ENCODE measurements at regions not wholly inside any gene's neighbourhood (a gene's known extent, or its start where the extent isn't known, plus 50 kb on each side); places are given as distances from the start of the nearest gene placed in this dataset.
"Not testable (repeated sequence)": the region's sequence is repeated elsewhere in the genome, so short reads cannot be mapped to it uniquely, and the experiment has no call there.

DNA sequence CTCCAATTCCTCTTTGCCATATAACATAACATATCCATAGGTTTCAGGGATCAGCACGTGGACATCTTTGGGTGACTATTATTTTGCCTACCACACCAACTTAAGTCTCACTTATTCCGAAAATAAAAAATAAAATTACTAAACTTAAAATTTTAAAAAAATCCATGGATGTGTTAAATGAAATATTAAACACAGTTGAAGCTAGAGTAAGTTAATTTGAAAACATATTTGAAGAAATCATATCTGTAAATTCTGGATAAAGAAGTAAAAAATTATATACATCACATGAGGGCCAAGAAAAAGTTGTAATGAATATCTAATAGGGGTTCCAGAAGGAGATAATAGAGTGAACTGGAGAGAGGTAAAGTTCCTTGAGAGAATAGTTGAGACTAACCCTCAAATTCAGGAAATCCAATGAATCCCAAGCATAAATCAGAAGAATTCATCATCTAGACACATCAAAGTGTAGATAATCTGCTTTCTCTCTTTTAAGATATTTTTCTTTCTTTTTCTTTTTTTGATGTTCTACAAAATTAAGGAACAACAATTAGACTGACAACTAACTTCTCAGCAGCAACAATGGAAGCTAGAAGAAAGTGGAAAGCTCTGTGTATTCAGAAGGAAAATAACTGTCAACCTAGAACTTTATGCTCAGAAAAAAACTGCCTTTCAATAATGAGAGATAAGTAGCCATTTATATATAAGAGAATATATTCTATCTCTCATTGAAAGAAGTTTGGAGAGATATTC is 147.4 kb downstream of the ABHD5 start:
- DNase-seq (ENCODE audit: low spot score): no peak

DNA sequence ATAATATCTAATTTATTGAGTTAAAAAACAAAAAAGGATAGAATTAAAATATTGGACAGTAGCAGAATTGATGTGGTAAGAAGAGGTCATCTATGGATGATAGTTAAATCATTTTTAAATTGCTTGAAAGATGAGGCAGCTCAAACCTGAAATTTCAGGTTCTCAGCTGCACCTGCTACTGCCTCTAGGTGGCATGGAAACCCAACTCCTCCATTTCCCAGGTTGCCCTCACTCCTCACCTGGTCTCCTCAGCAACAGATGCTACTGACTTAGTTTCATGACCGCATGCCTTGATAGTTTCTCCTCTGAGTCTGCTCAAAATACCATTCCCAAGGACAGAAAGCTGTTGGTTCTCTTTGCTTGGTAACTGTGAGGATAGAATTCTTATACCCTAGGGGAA is 148.1 kb downstream of the ABHD5 start:
- DNase-seq (ENCODE audit: low spot score): no peak

DNA sequence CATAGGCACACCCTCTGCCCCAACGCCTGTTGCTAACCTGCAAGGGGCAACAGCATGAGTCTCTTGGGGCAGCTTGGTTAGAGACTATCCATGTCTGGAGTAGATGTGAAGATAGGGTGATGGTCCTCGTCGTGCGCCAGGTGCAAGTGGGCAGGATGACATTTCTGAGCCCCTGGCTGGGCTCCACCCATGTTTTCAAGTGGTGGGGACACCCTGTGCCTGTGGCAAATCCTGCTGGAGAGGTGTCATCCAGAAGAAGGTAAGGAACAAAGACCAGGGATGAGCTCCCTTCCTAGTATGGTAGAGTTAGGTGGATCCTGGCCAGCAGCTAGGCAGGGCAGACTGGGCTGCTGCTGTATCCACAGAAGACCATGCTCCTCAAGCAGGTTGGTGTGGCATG is 152.6 kb downstream of the ABHD5 start:
- no peak for DNase-seq (ENCODE audit: low spot score)

DNA sequence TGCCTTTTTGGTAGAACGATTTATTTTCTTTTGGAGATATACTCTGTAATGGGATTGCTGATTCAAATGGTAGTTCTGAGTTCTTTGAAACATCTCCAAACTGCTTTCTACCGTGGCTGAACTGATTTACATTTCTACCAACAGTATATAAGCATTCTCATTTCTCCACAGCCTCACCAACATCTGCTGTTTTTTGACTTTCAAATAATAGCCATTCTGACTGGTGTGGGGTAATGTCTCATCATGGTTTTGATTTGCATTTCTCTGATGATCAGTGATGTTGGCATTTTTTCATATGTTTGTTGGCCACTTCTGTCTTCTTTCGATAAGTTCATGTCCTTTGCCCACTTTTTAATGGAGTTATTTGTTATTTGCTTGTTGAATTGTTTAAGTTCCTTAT is 154.0 kb downstream of the ABHD5 start:
- DNase-seq (ENCODE audit: low spot score): no peak

DNA sequence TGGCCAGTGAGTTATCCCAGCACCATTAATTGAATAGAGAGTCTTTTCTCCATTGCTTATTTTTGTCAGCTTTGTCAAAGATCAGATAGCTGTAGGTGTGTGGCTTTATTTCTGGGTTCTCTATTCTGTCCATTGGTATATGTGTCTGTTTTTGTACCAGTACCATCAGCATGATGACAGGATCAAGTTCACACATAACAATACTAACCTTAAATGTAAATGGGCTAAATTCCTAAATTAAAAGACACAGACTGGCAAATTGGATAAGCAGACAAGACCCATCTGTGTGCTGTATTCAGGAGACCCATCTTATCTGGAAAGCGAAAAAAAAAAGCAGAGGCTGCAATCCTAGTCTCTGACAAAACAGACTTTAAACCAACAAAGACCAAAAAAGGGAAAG is 154.8 kb downstream of the ABHD5 start:
- DNase-seq (ENCODE audit: low spot score): not testable (repeated sequence)

DNA sequence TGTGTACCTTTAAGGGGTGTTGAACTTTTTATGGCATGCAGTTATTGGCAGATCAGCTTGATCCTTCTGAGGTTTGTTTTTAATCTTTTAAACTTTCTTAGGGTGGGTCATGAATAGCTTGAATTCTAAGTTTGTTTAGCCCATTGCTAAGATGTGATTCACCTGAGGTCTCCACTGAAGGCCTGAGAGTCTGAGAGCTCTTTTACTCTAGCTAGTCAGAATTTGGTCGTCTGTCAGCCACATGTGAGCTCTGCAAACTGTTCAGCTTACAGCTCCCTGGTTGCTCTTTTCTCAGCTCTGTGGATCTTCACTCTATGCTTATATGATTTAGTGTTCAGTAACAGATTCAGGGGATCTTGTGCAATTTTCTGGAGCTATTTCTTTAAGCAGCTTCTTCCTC is 161.3 kb downstream of the ABHD5 start:
- no peak for DNase-seq (ENCODE audit: low spot score)

DNA sequence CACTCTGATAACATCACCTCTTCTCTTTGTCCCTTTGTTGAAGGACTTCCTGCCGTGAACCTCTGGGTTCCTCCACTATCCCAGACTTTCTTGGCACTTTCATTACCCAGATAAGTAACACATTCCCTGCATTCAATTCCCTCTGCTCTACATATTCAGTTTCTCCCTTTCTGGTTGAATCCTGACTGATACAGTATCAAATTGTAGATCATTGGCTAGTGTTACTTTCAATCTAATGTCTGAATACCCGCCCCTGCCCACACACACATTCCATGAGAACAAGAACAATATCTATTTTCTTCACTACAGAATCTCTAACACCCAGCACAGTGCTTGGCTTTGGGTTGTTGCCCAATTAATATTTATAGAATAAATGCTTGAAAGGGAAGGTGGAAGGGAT is 163.5 kb downstream of the ABHD5 start:
- DNase-seq (ENCODE audit: low spot score): no peak

DNA sequence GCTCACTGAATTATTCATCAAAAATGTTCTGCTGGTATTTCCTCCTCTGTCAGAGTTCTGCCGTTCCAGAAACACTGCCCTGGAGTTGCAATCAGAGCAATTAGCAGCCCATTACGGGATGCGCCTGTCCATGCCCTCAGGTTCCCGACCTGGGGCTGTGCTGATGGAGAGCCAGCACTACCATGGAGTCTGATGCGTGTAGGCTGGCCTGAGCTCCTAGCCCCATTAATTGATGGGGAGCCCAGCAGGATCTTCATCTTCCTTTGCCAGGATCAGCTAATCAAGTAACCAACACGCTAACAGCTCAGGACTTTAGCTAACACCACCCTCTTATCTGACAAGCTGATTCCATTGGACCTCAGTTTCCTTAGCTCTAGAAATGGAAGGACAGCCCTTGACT is 164.2 kb downstream of the ABHD5 start:
- DNase-seq (ENCODE audit: low spot score): no peak

DNA sequence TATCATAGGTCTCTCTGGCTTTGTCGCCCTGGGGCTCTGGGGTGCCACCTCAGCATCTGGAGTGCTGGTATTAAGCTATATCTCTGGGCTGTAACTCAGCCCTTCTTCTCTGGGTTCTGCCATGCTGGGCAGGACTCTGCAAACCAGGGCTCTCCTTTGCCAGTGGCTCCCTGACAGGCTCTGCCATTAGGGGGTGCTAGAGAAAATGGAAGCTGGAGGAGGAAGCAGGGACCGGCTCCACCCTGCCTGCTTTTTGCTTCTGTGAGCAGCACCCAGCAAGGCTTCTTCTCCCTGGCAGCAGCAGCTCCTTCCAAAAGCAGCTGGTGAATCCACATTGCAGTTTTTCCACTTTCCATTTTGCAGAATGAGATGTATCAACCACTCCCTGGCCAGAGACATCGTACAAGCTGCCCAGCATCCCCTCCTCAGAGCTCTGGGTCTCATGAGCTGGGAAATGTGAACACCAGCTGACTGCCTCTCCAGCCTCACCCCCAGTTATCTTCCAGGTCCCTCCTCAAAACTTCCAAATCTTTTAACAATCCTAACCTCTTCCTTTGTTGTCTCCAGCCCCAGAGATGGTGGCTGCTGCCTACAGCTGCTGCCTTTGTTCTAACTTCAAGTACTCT is 165.0 kb downstream of the ABHD5 start:
- peak; percentile 62 for DNase-seq (ENCODE audit: low spot score)

DNA sequence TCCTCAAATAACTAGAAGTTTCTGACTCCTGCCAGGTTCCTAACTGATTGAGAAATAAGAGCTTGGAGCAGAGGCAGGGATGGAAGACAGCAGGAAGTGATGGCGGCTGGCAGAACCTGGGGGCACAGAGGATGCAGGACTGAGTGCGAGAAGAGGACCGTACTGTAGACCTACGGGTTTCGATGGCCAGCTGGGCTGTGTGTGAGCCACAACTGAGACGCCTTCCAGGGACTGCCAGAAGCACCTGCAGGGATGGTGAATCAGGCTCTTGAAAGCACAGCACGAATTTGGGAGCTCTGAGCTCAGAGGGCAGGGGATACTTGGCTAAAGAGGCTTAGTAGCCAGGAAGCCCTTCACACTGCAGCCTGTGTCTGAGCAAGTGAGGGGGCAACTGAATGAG is 165.6 kb downstream of the ABHD5 start:
- no peak for DNase-seq (ENCODE audit: low spot score)

DNA sequence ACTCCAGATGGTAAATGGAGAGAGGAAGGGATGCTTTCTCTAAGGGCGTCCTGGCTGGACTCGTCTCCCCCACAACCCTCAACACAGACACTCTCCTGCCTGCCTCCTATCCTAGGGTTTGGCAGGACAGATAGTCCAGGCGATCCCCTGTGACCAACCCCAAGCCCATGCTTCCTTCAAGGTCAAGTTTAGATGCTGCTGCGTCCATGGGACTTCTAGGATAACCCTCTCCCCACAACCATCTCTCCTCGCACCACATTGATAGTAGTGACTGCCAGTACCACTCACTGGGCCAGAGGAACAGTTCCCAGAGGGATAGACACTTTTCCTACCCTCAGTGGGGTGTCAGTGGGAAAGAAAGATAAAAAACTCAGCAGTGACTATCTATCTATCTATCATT is 166.0 kb downstream of the ABHD5 start:
- DNase-seq (ENCODE audit: low spot score): no peak

DNA sequence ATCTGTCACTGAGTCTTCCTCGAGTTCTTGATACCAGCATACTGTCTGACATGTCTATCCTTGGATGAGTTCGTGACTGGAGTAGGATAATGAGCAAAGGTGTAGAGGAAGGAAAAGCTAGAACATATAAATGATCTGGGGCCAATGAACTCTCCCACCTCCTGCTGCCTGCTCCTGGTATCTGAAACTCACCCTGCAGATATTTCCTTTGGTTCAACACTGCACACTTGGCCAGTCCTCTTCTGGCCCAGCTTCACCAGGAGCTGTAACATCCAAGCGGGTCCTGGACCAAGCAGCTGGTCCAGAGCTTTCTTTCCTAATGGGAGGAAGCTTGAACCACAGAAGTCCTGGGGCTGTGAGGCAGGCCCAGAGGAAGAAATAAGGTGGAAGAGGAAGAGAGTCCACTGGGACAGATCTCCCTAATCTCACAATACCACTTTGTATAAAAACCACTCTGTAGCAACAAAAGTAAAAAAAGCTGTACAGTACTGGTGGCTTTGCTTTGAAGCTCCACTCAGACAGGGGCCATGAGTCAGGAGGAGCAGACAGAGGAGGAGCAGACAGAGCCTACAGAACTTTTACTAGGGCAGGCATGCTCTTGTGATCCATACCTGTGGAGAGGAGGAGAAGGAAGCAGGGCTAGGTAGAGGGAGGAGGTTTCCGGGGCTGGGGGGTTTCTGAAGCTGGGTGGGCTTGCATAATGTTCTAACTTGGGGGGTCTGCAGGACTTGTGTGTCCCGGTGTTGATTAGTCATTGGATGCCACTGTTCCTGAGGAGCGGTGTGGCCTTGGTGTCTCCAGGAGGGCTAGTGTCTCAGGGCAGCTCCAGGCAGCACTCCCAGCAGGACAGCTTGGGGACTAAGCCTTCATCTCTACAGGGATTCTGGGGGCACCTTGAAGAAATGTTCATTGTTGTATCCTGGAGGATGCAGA is 166.9 kb downstream of the ABHD5 start:
- DNase-seq (ENCODE audit: low spot score): no peak

DNA sequence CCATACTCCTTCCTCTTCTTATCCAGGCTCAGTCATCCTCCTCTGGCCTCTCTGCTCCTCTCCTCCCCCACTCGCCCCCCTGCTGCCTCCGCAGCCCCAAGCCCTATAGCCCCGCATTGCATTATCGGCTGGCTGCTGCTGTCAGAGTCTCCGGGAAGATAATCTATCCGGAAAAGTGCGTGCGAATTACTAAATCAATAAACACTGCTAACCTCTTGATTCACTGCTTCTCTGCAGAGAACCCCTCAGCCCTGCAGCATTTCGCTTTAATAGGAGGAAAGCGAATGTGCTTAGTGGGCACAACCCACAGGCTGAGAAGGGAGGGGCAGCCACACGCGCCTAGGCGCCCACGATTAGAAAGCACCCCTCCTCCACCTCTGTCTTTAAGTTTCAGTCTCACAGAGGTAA is 167.6 kb downstream of the ABHD5 start:
- DNase-seq (ENCODE audit: low spot score): no peak

DNA sequence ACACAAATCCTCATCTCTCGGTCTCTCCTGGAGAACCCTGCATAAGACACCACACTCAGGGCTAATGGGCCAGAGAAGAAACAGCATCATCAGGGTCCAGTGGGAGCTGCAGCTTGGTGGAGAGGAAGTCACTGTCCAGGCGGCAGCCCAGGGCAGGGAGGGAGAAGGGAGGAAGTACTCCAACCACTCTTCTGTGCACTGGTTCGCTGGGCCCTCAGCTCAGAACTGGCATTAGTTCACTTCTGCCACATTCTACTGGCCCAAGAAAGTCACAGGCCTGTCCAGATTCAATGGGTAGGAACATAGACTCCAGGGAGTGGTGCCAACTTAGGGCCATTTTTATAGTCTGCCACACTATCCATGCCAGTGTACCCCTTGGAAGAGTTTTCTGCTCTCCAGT is 169.0 kb downstream of the ABHD5 start:
- no peak for DNase-seq (ENCODE audit: low spot score)

DNA sequence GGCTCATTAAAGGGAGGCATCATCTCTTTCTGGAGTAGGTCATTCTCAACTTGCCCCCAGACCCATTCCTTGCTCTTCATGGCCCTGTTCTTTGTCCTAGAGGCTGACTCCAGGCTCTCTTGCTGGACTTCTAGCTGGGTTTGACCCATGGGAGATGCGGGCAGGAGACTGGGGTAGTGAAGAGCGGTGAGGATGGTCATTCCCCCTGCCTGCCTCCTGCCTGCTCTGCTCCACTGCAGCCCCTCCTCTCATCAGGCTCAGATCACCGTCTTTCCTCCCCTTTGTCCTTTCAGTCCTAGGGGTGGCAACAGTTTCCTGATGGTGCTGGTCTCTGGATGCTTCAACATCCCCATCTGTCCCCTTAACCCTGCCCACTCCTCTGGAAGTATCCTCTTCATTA is 170.9 kb downstream of the ABHD5 start:
- DNase-seq (ENCODE audit: low spot score): no peak

DNA sequence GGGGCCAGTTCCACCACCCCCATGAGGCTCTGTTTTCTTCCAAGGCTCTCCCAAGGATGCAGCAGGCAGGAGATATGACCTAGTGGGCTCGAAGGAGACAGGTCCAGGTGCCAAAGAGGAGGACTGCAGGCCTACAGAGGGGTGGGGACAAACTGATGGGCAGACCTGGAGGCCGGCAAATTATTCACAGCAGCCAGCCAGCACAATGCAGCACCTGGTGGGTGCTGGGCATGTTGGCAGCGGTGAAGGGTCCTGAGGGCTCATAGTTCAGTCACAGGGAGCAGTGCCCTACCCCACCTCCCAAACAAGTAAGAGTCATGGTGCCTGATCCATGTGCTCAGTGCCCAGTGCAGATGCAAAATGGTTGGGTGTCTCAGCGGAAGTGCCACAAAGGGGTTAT is 171.7 kb downstream of the ABHD5 start:
- DNase-seq (ENCODE audit: low spot score): no peak

DNA sequence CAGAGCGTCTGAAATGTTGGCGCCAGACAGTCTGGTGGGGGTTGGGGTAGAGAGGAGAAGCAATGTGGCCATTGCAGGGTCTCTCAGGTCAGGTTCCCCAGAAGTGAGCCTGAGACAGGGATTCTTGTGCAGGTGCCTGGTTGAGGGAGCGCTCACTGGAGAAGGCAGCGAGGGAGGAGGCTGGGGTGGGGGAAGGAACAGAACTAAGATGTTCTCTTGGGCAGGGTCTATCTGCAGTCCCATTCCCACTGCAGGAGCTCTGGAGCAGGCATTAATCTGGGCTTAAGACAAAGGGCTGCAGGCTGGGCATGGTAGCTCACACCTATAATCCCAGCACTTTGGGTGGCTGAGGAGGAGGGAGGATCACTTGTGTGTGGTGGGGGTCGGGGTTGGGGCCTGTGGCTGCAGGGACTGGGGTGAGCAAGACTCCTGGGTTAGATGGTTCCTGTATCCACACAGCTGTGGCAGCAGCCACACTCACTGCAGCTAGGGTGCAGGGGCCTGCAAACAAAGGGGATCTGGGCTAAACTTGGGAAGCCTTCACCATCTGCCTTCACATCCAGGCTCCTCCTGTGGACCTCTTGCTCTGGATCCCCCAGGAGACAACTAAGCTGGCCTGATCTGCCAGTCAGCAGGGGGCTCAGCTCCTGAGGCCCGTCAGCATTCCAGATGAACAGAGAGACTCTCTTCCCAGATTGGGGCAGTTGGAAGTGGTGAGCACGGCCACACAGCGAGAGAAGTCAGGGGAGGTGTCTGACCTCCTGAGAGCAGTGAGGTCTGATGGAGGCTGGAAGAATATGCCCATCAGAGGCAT is 172.5 kb downstream of the ABHD5 start:
- no peak for DNase-seq (ENCODE audit: low spot score)

DNA sequence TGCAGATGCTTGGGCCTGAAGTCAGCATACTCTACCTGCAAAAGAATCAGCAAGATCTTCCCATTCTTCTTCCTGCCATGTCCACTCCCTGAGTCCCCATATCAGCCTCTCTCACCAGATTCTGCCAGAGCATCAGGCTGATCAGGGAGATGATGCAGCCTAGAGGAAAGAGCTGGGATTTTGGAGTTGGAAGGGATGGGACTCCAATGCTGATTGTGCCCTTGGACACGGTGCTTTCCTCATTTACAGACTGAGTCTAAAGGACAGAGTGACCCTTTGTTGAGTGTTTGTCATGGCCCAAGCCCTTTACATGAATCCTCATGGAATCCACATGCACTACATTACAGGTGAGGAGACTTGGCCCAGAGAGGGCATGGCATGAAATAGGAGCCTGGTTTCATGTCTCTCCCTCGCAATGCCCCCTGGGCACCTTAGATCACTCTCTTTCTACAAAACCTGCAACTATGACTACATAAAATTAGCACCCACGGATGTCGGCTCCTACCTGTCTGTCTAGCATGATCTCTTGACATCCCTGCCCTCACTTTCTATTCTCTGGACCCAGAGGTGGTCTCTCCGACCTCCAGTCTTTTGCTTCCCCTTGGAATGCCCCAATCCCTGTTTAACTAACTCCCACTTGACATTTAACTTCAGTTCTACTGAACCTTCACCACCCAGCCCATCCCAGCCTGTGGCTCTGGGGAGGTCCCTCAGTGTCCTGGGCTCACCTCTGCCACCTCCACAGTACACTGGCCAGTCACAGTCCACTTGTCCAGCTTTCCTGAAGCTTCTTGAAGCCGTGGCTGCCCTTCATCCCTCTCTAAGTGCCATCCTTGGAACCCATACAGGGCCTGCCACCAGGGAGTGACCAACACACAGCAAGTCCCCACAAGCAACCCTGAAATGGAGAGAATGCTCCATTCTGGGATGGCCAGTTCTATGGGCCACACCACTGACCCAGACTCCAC is 173.5 kb downstream of the ABHD5 start:
- no peak for DNase-seq (ENCODE audit: low spot score)

DNA sequence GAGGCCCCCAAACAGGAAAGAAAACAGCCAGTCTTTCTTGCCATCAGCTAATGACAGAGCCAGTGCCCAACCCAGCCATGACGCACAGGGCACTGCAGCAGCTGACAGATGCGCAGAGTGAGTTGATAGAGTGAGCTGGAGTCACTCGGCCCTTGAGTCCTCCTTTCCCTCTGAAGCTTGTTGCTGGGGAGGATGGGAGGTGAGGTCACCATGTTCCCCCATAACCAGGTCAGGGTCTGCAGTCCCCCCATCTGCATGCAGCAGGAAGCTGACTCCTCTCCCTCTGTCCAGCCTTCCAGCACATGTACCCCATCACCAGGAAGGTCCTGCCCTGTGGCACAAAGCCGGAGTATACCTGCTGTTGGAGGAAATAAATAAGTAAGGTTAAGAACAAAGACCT is 174.6 kb downstream of the ABHD5 start:
- no peak for DNase-seq (ENCODE audit: low spot score)

DNA sequence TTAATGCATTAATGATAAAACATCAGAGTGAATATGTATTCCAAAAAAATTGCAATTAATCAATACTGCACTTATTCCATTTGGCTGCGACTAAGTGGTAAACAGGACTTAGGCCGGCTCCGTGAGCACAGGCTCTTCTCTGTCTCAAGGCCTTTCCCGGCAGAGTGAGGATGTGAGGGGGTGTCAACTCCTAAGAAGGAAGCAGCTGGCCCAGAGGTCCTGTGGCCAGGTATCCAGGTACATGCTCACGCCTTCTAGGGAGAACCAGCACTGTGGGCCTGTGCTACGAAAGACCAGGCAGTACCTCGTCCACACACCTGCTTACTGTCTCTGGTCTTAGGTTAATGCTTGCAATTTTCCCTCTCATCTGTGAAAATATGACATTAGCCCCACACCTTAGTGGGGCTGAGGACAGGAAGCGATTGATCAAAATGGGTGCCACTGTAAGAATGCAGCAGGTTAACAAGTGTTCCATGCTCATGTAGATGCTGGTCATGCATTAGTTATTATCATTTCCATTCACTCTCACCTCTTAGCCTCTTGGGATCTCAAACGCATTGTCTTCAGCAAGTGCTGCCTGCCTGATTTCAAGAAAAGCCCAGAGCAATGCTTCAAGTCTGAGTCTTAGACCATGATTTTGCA is 175.3 kb downstream of the ABHD5 start:
- no peak for DNase-seq (ENCODE audit: low spot score)
